ENCODE measurements at regions not wholly inside any gene's neighbourhood (a gene's known extent, or its start where the extent isn't known, plus 50 kb on each side); places are given as distances from the start of the nearest gene placed in this dataset.

GRCh38 chr5:52502460-52502999 lies 285.2 kb upstream of the ITGA1 start:
- no peak for TF ChIP-seq NFIC (IDR thresholded peaks at IDR 0.05)

DNA sequence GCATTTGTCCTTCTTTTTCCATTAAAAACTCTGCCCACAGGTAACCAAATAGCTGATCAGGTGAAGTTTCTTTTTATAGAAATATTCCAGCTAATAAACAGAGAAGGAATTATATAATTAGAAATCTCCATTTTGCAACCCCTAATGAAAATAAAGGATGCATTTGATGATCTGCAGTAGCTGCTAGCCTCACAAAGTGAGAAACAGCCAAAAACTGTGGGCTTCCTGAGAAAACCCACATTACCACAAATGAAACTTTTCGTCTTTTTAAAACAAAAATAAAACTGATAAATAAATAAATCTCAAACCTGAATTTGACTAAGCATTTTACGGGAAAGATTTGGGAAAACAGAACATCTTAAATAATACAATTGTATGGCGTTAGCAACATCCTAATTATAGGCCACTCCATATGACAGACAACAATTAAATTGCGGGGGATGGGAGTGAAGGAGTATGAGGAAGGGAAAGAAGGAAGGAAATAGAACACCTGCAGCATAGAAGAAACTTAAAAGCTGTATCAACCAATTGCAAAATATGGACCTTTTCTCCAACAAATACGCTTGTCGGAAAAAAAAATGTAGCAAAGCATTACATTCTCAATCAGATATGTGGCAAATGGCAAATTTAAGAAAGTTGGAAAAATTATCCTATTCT lies 283.0 kb upstream of the ITGA1 start:
- TF ChIP-seq TCF12 (IDR thresholded peaks at IDR 0.05; ENCODE audit: low read depth) (no peak), TEAD4 (IDR thresholded peaks at IDR 0.05) (no peak), ZBTB7A (IDR thresholded peaks at IDR 0.05; ENCODE audit: low read depth) (no peak), YY1 (IDR thresholded peaks at IDR 0.05; ENCODE audit: low read depth) (no peak), EP300 (IDR thresholded peaks at IDR 0.05; ENCODE audit: borderline replicate concordance) (no peak), TAF1 (IDR thresholded peaks at IDR 0.05; ENCODE audit: low read depth) (no peak), NFIC (IDR thresholded peaks at IDR 0.05) (no peak), CEBPB (IDR thresholded peaks at IDR 0.05) (no peak), REST (IDR thresholded peaks at IDR 0.05; ENCODE audit: low read depth) (no peak), RAD21 (IDR thresholded peaks at IDR 0.05; ENCODE audit: low read depth) (no peak), FOXM1 (IDR thresholded peaks at IDR 0.05; ENCODE audit: borderline replicate concordance, low read depth) (no peak), CREB1 (IDR thresholded peaks at IDR 0.05; ENCODE audit: low read depth) (no peak), EGR1 (IDR thresholded peaks at IDR 0.05) (no peak), MAX (IDR thresholded peaks at IDR 0.05) (no peak)
- TF ChIP-seq, protein P1, sequence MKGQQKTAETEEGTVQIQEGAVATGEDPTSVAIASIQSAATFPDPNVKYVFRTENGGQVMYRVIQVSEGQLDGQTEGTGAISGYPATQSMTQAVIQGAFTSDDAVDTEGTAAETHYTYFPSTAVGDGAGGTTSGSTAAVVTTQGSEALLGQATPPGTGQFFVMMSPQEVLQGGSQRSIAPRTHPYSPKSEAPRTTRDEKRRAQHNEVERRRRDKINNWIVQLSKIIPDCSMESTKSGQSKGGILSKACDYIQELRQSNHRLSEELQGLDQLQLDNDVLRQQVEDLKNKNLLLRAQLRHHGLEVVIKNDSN (IDR thresholded peaks at IDR 0.05) = no peak

GRCh38 chr5:52517667-52518066 lies 270.0 kb upstream of the ITGA1 start:
- TF ChIP-seq, protein P1 (IDR thresholded peaks at IDR 0.05) = no peak
- TF ChIP-seq YY1 (IDR thresholded peaks at IDR 0.05; ENCODE audit: low read depth) (no peak), FOXM1 (IDR thresholded peaks at IDR 0.05; ENCODE audit: borderline replicate concordance, low read depth) (no peak), TAF1 (IDR thresholded peaks at IDR 0.05; ENCODE audit: low read depth) (no peak), EGR1 (IDR thresholded peaks at IDR 0.05) (no peak), ZBTB7A (IDR thresholded peaks at IDR 0.05; ENCODE audit: low read depth) (no peak), NFIC (IDR thresholded peaks at IDR 0.05) (no peak), TCF12 (IDR thresholded peaks at IDR 0.05; ENCODE audit: low read depth) (no peak)

- no peak for TF ChIP-seq RAD21 (IDR thresholded peaks at IDR 0.05; ENCODE audit: low read depth)
- no peak for TF ChIP-seq YY1 (IDR thresholded peaks at IDR 0.05; ENCODE audit: low read depth)
- no peak for TF ChIP-seq FOXM1 (IDR thresholded peaks at IDR 0.05; ENCODE audit: borderline replicate concordance, low read depth)
- no peak for TF ChIP-seq REST (IDR thresholded peaks at IDR 0.05; ENCODE audit: low read depth)
- no peak for TF ChIP-seq CREB1 (IDR thresholded peaks at IDR 0.05; ENCODE audit: low read depth)
- TF ChIP-seq TEAD4 (IDR thresholded peaks at IDR 0.05) = no peak
- no peak for TF ChIP-seq EGR1 (IDR thresholded peaks at IDR 0.05)
- no peak for TF ChIP-seq TAF1 (IDR thresholded peaks at IDR 0.05; ENCODE audit: low read depth)
- TF ChIP-seq CEBPB (IDR thresholded peaks at IDR 0.05) = no peak
- TF ChIP-seq MAX (IDR thresholded peaks at IDR 0.05) = no peak
- TF ChIP-seq, protein P1 (IDR thresholded peaks at IDR 0.05) = no peak
- TF ChIP-seq EP300 (IDR thresholded peaks at IDR 0.05; ENCODE audit: borderline replicate concordance) = no peak
- no peak for TF ChIP-seq ZBTB7A (IDR thresholded peaks at IDR 0.05; ENCODE audit: low read depth)
- no peak for TF ChIP-seq NFIC (IDR thresholded peaks at IDR 0.05)
- TF ChIP-seq TCF12 (IDR thresholded peaks at IDR 0.05; ENCODE audit: low read depth) = no peak
These were observed 267.5 kb upstream of the ITGA1 start for GRCh38 chr5:52520171-52520570.

GRCh38 chr5:52521236-52521635 lies 266.5 kb upstream of the ITGA1 start:
- TF ChIP-seq ZBTB7A (IDR thresholded peaks at IDR 0.05; ENCODE audit: low read depth) = no peak
- no peak for TF ChIP-seq TEAD4 (IDR thresholded peaks at IDR 0.05)
- no peak for TF ChIP-seq YY1 (IDR thresholded peaks at IDR 0.05; ENCODE audit: low read depth)
- no peak for TF ChIP-seq MAX (IDR thresholded peaks at IDR 0.05)
- no peak for TF ChIP-seq TAF1 (IDR thresholded peaks at IDR 0.05; ENCODE audit: low read depth)
- no peak for TF ChIP-seq REST (IDR thresholded peaks at IDR 0.05; ENCODE audit: low read depth)
- no peak for TF ChIP-seq FOXM1 (IDR thresholded peaks at IDR 0.05; ENCODE audit: borderline replicate concordance, low read depth)
- TF ChIP-seq, protein P1 (IDR thresholded peaks at IDR 0.05) = no peak
- no peak for TF ChIP-seq CEBPB (IDR thresholded peaks at IDR 0.05)
- TF ChIP-seq TCF12 (IDR thresholded peaks at IDR 0.05; ENCODE audit: low read depth) = no peak
- TF ChIP-seq CREB1 (IDR thresholded peaks at IDR 0.05; ENCODE audit: low read depth) = no peak
- TF ChIP-seq EGR1 (IDR thresholded peaks at IDR 0.05) = no peak
- no peak for TF ChIP-seq EP300 (IDR thresholded peaks at IDR 0.05; ENCODE audit: borderline replicate concordance)
- TF ChIP-seq RAD21 (IDR thresholded peaks at IDR 0.05; ENCODE audit: low read depth) = no peak
- TF ChIP-seq NFIC (IDR thresholded peaks at IDR 0.05) = no peak

Measured in Ishikawa (cell line).